Peyer's patch (tissue), 4 donors: ENCODE measurements at regions not wholly inside any gene's neighbourhood (a gene's known extent, or its start where the extent isn't known, plus 50 kb on each side); places are given as distances from the start of the nearest gene placed in this dataset.

Experiments used
- POLR2A ChIP-seq, 2 donors: fragments of 450-650 bp; IDR thresholded peaks; one replicate each; pipeline ENCODE4 v1.5.1; 2017; ENCODE audit warnings: antibody characterized with exemption in 2 of 2, mild to moderate bottlenecking in 2 of 2, moderate library complexity in 2 of 2
- TF ChIP-seq, protein P1 (sequence below), 6 experiments: fragments of 450-650 bp in 4 of 6; fragments of 200-600 bp in 2 of 6; sonication (generic) in 1 of 6; IDR thresholded peaks; one replicate each; pipeline ENCODE4 v1.5.1; 2017 to 2019; ENCODE audit warnings: antibody characterized with exemption in 6 of 6, mild to moderate bottlenecking in 3 of 6, moderate library complexity in 1 of 6

DNA sequence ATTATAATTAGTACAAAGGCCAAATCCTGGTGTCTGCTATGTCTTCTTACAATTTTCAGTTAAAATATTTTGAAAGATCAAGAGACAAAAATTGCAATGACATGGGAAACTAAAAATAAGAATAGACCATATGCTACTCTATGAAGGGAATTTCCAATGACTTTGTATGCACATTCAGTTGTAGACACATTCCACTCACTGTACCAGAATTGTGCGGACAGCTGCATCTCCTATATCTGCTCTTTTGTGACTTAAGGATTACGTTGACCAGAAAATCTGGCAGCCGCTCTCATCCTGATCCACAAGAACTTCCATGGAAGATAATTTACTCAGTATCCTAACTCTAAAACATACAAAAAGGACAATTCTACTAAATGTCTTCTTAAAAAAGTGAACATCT, 493.9 kb upstream of the KCNMB2 start:
- TF ChIP-seq, protein P1, sequence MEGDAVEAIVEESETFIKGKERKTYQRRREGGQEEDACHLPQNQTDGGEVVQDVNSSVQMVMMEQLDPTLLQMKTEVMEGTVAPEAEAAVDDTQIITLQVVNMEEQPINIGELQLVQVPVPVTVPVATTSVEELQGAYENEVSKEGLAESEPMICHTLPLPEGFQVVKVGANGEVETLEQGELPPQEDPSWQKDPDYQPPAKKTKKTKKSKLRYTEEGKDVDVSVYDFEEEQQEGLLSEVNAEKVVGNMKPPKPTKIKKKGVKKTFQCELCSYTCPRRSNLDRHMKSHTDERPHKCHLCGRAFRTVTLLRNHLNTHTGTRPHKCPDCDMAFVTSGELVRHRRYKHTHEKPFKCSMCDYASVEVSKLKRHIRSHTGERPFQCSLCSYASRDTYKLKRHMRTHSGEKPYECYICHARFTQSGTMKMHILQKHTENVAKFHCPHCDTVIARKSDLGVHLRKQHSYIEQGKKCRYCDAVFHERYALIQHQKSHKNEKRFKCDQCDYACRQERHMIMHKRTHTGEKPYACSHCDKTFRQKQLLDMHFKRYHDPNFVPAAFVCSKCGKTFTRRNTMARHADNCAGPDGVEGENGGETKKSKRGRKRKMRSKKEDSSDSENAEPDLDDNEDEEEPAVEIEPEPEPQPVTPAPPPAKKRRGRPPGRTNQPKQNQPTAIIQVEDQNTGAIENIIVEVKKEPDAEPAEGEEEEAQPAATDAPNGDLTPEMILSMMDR (IDR thresholded peaks at IDR 0.05) = no peak
- TF ChIP-seq POLR2A (IDR thresholded peaks at IDR 0.05) = no peak
